CD4-positive, alpha-beta memory T cell (primary cell): ENCODE measurements at regions not wholly inside any gene's neighbourhood (a gene's known extent, or its start where the extent isn't known, plus 50 kb on each side); places are given as distances from the start of the nearest gene placed in this dataset.
"Not testable (repeated sequence)": the region's sequence is repeated elsewhere in the genome, so short reads cannot be mapped to it uniquely, and the experiment has no call there.

ENCODE experiments used
- CTCF ChIA-PET: fragments of 350-600 bp; sonication (Branson Sonifier 250); formaldehyde crosslinking; loops from one replicate; lab custom pipeline; 2021; ENCODE audit warnings: inconsistent platforms; ENCODE audit not compliant: partially characterized antibody; lab: Charles Lee
- POLR2A ChIA-PET: fragments of 350-600 bp; sonication (Branson Sonifier 250); formaldehyde crosslinking; loops from one replicate; lab custom pipeline; 2021; ENCODE audit not compliant: partially characterized antibody; lab: Charles Lee
- DNase-seq, 5 donors: peaks; one replicate each; pipeline versions ENCODE4 v3.0.0 to v3.0.0-alpha.2; 2020 to 2022; ENCODE audit warnings: mixed read lengths in 1 of 5
- H3K27ac ChIP-seq: one replicate; pipeline ENCODE4 v1.7.0; 2013; ENCODE audit warnings: low read depth, low read length
- H3K27me3 ChIP-seq: 2 replicates; pipeline ENCODE4 v1.7.0; 2013; ENCODE audit warnings: mild to moderate bottlenecking, low read length, moderate library complexity; ENCODE audit not compliant: insufficient read depth
- H3K36me3 ChIP-seq: 2 replicates; pipeline ENCODE4 v1.7.0; 2013; ENCODE audit warnings: mild to moderate bottlenecking, low read length, moderate library complexity; ENCODE audit not compliant: insufficient read depth
- H3K4me1 ChIP-seq: 2 replicates; pipeline ENCODE4 v1.7.0; 2013; ENCODE audit warnings: mild to moderate bottlenecking, low read length, moderate library complexity; ENCODE audit not compliant: insufficient read depth
- H3K4me3 ChIP-seq, 2 donors: one replicate each; pipeline ENCODE4 v1.7.0; 2013; ENCODE audit warnings: low read length in 2 of 2, mild to moderate bottlenecking in 1 of 2
- H3K9me3 ChIP-seq, 2 donors: one replicate each; pipeline ENCODE4 v1.7.0; 2013; ENCODE audit warnings: low read length in 2 of 2, control low read depth in 1 of 2; ENCODE audit not compliant: control insufficient read depth in 1 of 2
- H3K27ac Mint-ChIP-seq, 7 donors: one replicate each; pipeline ENCODE4 v1.8.0; 2020 to 2021; ENCODE audit warnings: mixed read lengths in 7 of 7, mild to moderate bottlenecking in 6 of 7, inconsistent platforms in 3 of 7, moderate library complexity in 3 of 7
- H3K27me3 Mint-ChIP-seq, 2 donors: one replicate each; pipeline ENCODE4 v1.8.0; 2020 to 2021; ENCODE audit warnings: mixed read lengths in 2 of 2
- H3K36me3 Mint-ChIP-seq, 2 donors: one replicate each; pipeline ENCODE4 v1.8.0; 2020 to 2021; ENCODE audit warnings: mixed read lengths in 2 of 2, inconsistent platforms in 1 of 2, mild to moderate bottlenecking in 1 of 2
- H3K4me1 Mint-ChIP-seq, 4 donors: one replicate each; pipeline ENCODE4 v1.8.0; 2020 to 2021; ENCODE audit warnings: mixed read lengths in 4 of 4, mild to moderate bottlenecking in 1 of 4
- H3K4me3 Mint-ChIP-seq, 8 donors: one replicate each; pipeline ENCODE4 v1.8.0; 2020 to 2021; ENCODE audit warnings: mixed read lengths in 8 of 8, mild to moderate bottlenecking in 7 of 8, moderate library complexity in 6 of 8, inconsistent platforms in 3 of 8
- H3K9me3 Mint-ChIP-seq, 8 donors: one replicate each; pipeline ENCODE4 v1.8.0; 2020 to 2021; ENCODE audit warnings: mixed read lengths in 8 of 8, mild to moderate bottlenecking in 5 of 8, inconsistent platforms in 3 of 8, moderate library complexity in 1 of 8
- intact Hi-C: fragments of 100-400 bp; cut with micrococcal nuclease; formaldehyde crosslinking; loops from one replicate; pipeline ENCODE4 v1.15.1; 2023

DNA sequence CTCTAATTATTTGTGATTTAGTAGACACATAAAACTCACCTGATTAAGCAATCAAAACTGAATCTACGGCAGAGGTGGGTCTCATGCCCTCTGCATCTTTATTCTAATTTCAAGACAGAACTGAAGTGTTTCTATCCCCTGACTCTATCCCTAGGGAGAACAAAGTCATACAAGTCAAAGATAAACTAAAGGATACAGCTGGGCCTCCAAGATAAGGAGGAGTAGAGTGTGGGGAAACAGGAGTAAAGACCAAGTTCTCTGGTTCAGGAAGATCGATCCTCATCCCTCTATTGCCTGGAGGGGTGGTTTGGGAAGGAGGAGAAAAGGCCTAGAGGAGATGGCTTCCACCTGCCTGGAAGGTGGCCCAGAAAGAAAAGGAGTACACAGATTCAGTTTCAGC lies 58.7 kb upstream of the BBX start:
- H3K27me3 Mint-ChIP-seq: peaks cover 0 to 3% of the 10 kb centered on the region in 2 donors
- Histone ChIP-seq H3K27ac (no peak overlapping the region), H3K27me3 (no peaks in the 10 kb centered on the region), H3K9me3 (no peaks in the 10 kb centered on the region), H3K4me1 (no peaks in the 10 kb centered on the region), H3K36me3 (no peaks in the 10 kb centered on the region), H3K4me3 (no peak overlapping the region)
- no peaks in the 10 kb centered on the region for H3K9me3 Mint-ChIP-seq
- POLR2A ChIA-PET: no interaction called here
- intact Hi-C loops: no loop called here
- no peaks in the 10 kb centered on the region for H3K36me3 Mint-ChIP-seq
- no peaks in the 10 kb centered on the region for H3K4me1 Mint-ChIP-seq
- DNase-seq: no peak
- no peak overlapping the region for H3K4me3 Mint-ChIP-seq
- CTCF ChIA-PET: no interaction called here
- no peak overlapping the region for H3K27ac Mint-ChIP-seq

DNA sequence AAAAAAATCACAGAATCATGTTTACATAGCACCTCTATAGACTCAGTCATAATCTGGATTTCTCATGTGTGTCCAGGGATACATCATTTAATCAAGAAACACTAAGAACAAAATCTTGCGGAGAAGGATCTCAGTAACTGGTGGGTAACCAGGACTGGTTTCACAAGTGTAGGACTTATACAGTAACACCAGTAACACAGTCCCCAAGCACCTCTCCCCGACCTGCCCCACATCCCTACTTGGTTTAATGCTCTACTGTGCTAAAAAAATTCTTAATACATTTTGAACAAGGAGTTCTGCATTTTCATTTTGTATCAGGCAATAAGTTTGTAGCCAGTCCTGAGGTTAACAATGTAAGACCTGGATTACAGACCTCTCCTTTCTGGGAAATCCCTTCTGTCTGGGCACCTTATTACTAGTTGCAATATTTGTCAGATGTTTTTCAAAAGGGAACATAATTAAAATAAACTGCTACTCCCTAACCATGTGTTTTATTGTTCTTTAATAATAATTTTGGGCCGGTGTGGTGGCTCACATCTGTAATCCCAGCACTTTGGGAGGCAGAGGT lies 57.6 kb upstream of the BBX start:
- Histone ChIP-seq H3K36me3 (no peaks in the 10 kb centered on the region), H3K9me3 (no peaks in the 10 kb centered on the region), H3K27me3 (no peaks in the 10 kb centered on the region), H3K27ac (no peak overlapping the region), H3K4me1 (no peaks in the 10 kb centered on the region), H3K4me3 (no peak overlapping the region)
- no peaks in the 10 kb centered on the region for H3K4me1 Mint-ChIP-seq
- CTCF ChIA-PET: no interaction called here
- no peak for DNase-seq
- no peaks in the 10 kb centered on the region for H3K36me3 Mint-ChIP-seq
- POLR2A ChIA-PET: no interaction called here
- peaks cover 0 to 10% of the 10 kb centered on the region in 2 donors for H3K27me3 Mint-ChIP-seq
- H3K27ac Mint-ChIP-seq: no peak overlapping the region
- intact Hi-C loops: no loop called here
- H3K9me3 Mint-ChIP-seq: no peaks in the 10 kb centered on the region
- no peak overlapping the region for H3K4me3 Mint-ChIP-seq

DNA sequence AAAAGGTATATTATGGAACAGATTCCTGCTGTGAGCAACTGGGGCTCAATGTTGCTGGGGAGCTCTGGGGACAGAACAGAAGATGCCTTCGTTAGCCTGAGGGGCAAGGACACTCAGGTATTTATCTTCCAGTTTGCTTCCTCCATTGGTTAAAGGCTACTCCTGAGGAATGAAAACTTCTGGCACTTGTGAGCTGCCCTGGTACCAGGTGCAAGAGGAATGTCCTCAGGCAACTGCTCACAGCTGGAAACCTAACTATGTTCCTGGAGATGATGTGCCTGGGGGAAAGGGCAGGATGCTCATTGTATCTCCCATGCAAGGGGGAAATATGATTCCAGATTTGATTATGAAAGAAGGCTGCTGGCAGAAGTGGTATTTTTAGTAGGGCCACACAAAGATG lies 54.0 kb upstream of the BBX start:
- Mint-ChIP-seq H3K4me1 (no peaks in the 10 kb centered on the region), H3K27me3 (peaks cover 10 to 19% of the 10 kb centered on the region in 2 donors), H3K36me3 (peaks cover 0 to 2% of the 10 kb centered on the region in 2 donors), H3K27ac (no peak overlapping the region), H3K4me3 (no peak overlapping the region), H3K9me3 (peaks cover 0 to 11% (median 7%) of the 10 kb centered on the region in 8 donors)
- intact Hi-C loops: no loop called here
- Histone ChIP-seq H3K27me3 (no peaks in the 10 kb centered on the region), H3K27ac (no peak overlapping the region), H3K4me1 (no peaks in the 10 kb centered on the region), H3K4me3 (no peak overlapping the region), H3K9me3 (no peaks in the 10 kb centered on the region), H3K36me3 (no peaks in the 10 kb centered on the region)
- DNase-seq: no peak
- ChIA-PET CTCF (no interaction called here), POLR2A (no interaction called here)

DNA sequence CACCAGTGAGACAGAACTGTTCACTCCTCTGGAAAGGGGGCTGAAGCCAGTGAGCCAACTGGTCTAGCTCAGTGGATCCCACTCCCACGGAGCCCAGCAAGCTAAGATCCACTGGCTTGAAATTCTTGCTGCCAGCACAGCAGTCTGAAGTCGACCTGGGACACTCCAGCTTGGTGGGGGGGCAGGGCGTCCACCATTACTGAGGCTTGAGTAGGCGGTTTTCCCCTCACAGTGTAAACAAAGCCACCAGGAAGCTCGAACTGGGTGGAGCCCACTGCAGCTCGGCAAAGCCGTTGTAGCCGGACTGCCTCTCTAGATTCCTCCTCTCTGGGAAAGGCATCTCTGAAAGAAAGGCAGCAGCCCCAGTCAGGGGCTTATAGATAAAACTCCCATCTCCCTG lies 52.3 kb upstream of the BBX start:
- H3K27me3 ChIP-seq, H3K4me1 ChIP-seq, H3K4me3 Mint-ChIP-seq, H3K9me3 ChIP-seq, H3K4me1 Mint-ChIP-seq, POLR2A ChIA-PET, H3K36me3 Mint-ChIP-seq, intact Hi-C loops, H3K36me3 ChIP-seq, H3K4me3 ChIP-seq, H3K27ac ChIP-seq, H3K27ac Mint-ChIP-seq, DNase-seq: not testable (repeated sequence)
- CTCF ChIA-PET: interaction anchor here (1.1 kb wide), 1 partner anchor 9 kb away, joined by 3 read pairs; no protein-coding TSS in a partner anchor
- Mint-ChIP-seq H3K27me3 (peaks cover 10 to 22% of the 10 kb centered on the region in 2 donors), H3K9me3 (peaks cover 0 to 16% (median 10%) of the 10 kb centered on the region in 8 donors)
